ENCODE measurements at regions not wholly inside any gene's neighbourhood (a gene's known extent, or its start where the extent isn't known, plus 50 kb on each side); places are given as distances from the start of the nearest gene placed in this dataset.

GRCh38 chr5:66450988-66451387 lies 145.2 kb upstream of the MAST4 start:
- ATAC-seq (replicated peaks in 1 of 4) = no peak
- DNase-seq = no peak
- H3K27ac ChIP-seq (ENCODE audit: low read length) = no peak overlapping the region
- H3K4me3 Mint-ChIP-seq = no peak overlapping the region
- no CpG with 5 or more reads among the region's 2 CpGs for WGBS (ENCODE audit: insufficient coverage)
- POLR2A ChIA-PET = no interaction called here
- no peaks in the 10 kb centered on the region for H3K4me1 Mint-ChIP-seq
- no peak overlapping the region for H3K4me3 ChIP-seq (ENCODE audit: control insufficient read depth in 1 of 2, extremely low read depth in 1 of 2, low read length in 1 of 2)
- no peaks in the 10 kb centered on the region for H3K4me1 ChIP-seq (ENCODE audit: control insufficient read depth in 1 of 2, extremely low read depth in 1 of 2, insufficient read depth in 2 of 2, low read length in 2 of 2)
- CTCF ChIA-PET = no interaction called here
- H3K9me3 Mint-ChIP-seq = peaks cover 10 to 22% (median 15%) of the 10 kb centered on the region in 3 donors
- no peaks in the 10 kb centered on the region for H3K36me3 ChIP-seq (ENCODE audit: control insufficient read depth in 2 of 2, extremely low read depth in 1 of 2, insufficient read depth in 1 of 2, low read length in 1 of 2)
- peaks cover 0 to 3% of the 10 kb centered on the region in 2 experiments for H3K27me3 ChIP-seq (replicated peaks in 1 of 2; ENCODE audit: control insufficient read depth in 2 of 2, extremely low read depth in 1 of 2, insufficient read depth in 2 of 2, low read length in 1 of 2)
- H3K27me3 Mint-ChIP-seq = peaks cover 5 to 7% of the 10 kb centered on the region in 2 donors
- H3K9me3 ChIP-seq = no peaks in the 10 kb centered on the region
- no peak overlapping the region for H3K27ac Mint-ChIP-seq
- no peaks in the 10 kb centered on the region for H3K36me3 Mint-ChIP-seq

GRCh38 chr5:66452109-66452508 lies 144.1 kb upstream of the MAST4 start:
- H3K4me3 Mint-ChIP-seq = no peak overlapping the region
- Histone ChIP-seq H3K27me3 (replicated peaks in 1 of 2; ENCODE audit: control insufficient read depth in 2 of 2, extremely low read depth in 1 of 2, insufficient read depth in 2 of 2, low read length in 1 of 2) (peaks cover 0 to 3% of the 10 kb centered on the region in 2 experiments), H3K9me3 (no peaks in the 10 kb centered on the region), H3K27ac (ENCODE audit: low read length) (no peak overlapping the region), H3K4me1 (ENCODE audit: control insufficient read depth in 1 of 2, extremely low read depth in 1 of 2, insufficient read depth in 2 of 2, low read length in 2 of 2) (no peaks in the 10 kb centered on the region), H3K4me3 (ENCODE audit: control insufficient read depth in 1 of 2, extremely low read depth in 1 of 2, low read length in 1 of 2) (no peak overlapping the region), H3K36me3 (ENCODE audit: control insufficient read depth in 2 of 2, extremely low read depth in 1 of 2, insufficient read depth in 1 of 2, low read length in 1 of 2) (no peaks in the 10 kb centered on the region)
- no peak overlapping the region for H3K27ac Mint-ChIP-seq
- ATAC-seq (replicated peaks in 1 of 4) (no peak), DNase-seq (no peak)
- POLR2A ChIA-PET = no interaction called here
- WGBS (ENCODE audit: insufficient coverage) = no CpG with 5 or more reads among the region's 1 CpG
- CTCF ChIA-PET = no interaction called here
- peaks cover 0 to 3% (median 0%) of the 10 kb centered on the region in 3 donors for H3K4me1 Mint-ChIP-seq
- peaks cover 10 to 20% (median 14%) of the 10 kb centered on the region in 3 donors for H3K9me3 Mint-ChIP-seq
- H3K27me3 Mint-ChIP-seq = peaks cover 5 to 7% of the 10 kb centered on the region in 2 donors
- no peaks in the 10 kb centered on the region for H3K36me3 Mint-ChIP-seq

DNA sequence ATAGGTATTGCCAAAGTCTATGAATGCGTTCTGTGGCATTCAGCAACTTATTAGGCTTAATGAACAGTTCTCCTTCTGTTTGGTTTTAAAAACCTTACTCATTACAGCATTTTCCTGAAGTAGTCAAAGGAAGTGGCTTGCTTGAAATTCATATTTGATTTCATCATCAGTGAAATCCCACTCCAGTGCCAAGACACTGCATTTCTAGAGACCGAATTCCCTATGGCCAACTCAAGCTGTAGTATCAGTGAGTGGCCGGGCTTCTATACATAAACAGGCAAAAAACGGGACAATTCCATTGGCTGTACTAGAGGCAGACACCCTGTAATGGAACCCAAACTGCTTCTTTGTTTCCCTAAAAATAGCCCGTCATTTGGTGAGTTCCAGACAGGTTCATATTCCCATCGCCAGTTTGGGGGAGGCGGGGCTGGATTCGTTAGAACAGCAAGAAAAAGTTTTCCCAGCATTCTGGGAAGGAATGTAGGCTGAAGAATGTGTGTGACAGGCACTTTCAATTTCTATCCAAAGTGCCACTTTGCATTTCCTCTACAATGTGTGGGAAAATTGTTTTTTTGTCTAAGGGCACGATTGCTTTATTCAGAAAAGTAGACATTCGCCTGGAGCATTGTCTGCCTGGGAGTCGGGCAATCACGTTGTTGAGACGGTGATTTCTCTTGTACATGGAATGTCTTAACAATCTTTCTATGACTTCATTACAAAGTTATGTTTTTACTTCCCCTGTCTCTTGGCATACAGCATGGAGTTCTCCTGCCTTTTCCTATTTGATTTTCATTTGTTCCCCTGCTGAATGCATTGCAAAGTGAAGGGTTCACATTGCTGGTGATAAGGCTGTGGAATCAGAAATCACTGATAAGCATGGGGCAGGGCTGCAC lies 141.8 kb upstream of the MAST4 start:
- no peak overlapping the region for H3K27ac ChIP-seq (ENCODE audit: low read length)
- no peaks in the 10 kb centered on the region for H3K36me3 ChIP-seq (ENCODE audit: control insufficient read depth in 2 of 2, extremely low read depth in 1 of 2, insufficient read depth in 1 of 2, low read length in 1 of 2)
- WGBS (ENCODE audit: insufficient coverage) = 98% methylated on average over 8 of the region's 13 CpGs
- ATAC-seq (replicated peaks in 1 of 4) (no peak), DNase-seq (no peak)
- Mint-ChIP-seq H3K4me1 (peaks cover 0 to 6% (median 0%) of the 10 kb centered on the region in 3 donors), H3K27ac (no peak overlapping the region), H3K27me3 (peaks cover 9 to 12% of the 10 kb centered on the region in 2 donors), H3K36me3 (no peaks in the 10 kb centered on the region), H3K9me3 (peaks cover 0 to 12% (median 0%) of the 10 kb centered on the region in 3 donors), H3K4me3 (no peak overlapping the region)
- ChIA-PET CTCF (no interaction called here), POLR2A (no interaction called here)
- no peaks in the 10 kb centered on the region for H3K9me3 ChIP-seq
- no peak overlapping the region for H3K4me3 ChIP-seq (ENCODE audit: control insufficient read depth in 1 of 2, extremely low read depth in 1 of 2, low read length in 1 of 2)
- no peaks in the 10 kb centered on the region for H3K4me1 ChIP-seq (ENCODE audit: control insufficient read depth in 1 of 2, extremely low read depth in 1 of 2, insufficient read depth in 2 of 2, low read length in 2 of 2)
- H3K27me3 ChIP-seq (replicated peaks in 1 of 2; ENCODE audit: control insufficient read depth in 2 of 2, extremely low read depth in 1 of 2, insufficient read depth in 2 of 2, low read length in 1 of 2) = peaks cover 0 to 3% of the 10 kb centered on the region in 2 experiments

- no peak overlapping the region for H3K4me3 Mint-ChIP-seq
- Histone ChIP-seq H3K9me3 (no peaks in the 10 kb centered on the region), H3K27ac (ENCODE audit: low read length) (no peak overlapping the region), H3K4me1 (ENCODE audit: control insufficient read depth in 1 of 2, extremely low read depth in 1 of 2, insufficient read depth in 2 of 2, low read length in 2 of 2) (no peaks in the 10 kb centered on the region), H3K36me3 (ENCODE audit: control insufficient read depth in 2 of 2, extremely low read depth in 1 of 2, insufficient read depth in 1 of 2, low read length in 1 of 2) (no peaks in the 10 kb centered on the region), H3K4me3 (ENCODE audit: control insufficient read depth in 1 of 2, extremely low read depth in 1 of 2, low read length in 1 of 2) (no peak overlapping the region), H3K27me3 (replicated peaks in 1 of 2; ENCODE audit: control insufficient read depth in 2 of 2, extremely low read depth in 1 of 2, insufficient read depth in 2 of 2, low read length in 1 of 2) (no peaks in the 10 kb centered on the region)
- WGBS (ENCODE audit: insufficient coverage) = no CpG with 5 or more reads among the region's 3 CpGs
- H3K27me3 Mint-ChIP-seq = peaks cover 7 to 17% of the 10 kb centered on the region in 2 donors
- ChIA-PET POLR2A (no interaction called here), CTCF (no interaction called here)
- no peaks in the 10 kb centered on the region for H3K36me3 Mint-ChIP-seq
- no peaks in the 10 kb centered on the region for H3K9me3 Mint-ChIP-seq
- ATAC-seq (replicated peaks in 1 of 4) (no peak), DNase-seq (no peak)
- H3K4me1 Mint-ChIP-seq = peaks cover 0 to 6% (median 0%) of the 10 kb centered on the region in 3 donors
- no peak overlapping the region for H3K27ac Mint-ChIP-seq
Measured at GRCh38 chr5:66459728-66460127, 136.5 kb upstream of the MAST4 start.

DNA sequence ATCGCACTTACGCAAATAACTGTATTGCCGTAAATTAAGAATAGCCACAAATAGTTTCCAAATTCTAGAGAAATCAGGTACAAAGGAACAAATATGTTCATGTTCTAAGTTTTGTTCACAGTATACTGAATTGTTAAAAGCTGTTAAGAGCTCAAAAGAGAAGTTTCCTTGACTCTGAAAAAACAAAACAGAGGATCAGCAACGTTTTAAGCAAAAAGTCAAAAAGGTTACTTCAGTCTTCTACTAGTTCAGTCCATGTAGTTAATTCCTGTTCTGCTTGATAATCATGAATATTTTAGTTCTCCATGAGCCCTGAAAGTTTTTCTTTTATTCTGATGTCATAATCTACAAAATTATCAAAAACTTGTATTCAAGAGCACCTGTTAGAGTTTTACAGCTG lies 128.6 kb upstream of the MAST4 start:
- H3K36me3 ChIP-seq (ENCODE audit: control insufficient read depth in 2 of 2, extremely low read depth in 1 of 2, insufficient read depth in 1 of 2, low read length in 1 of 2) = no peaks in the 10 kb centered on the region
- Mint-ChIP-seq H3K27ac (no peak overlapping the region), H3K36me3 (no peaks in the 10 kb centered on the region), H3K4me1 (no peaks in the 10 kb centered on the region), H3K27me3 (peaks cover 5 to 12% of the 10 kb centered on the region in 2 donors), H3K9me3 (peaks cover 0 to 13% (median 10%) of the 10 kb centered on the region in 3 donors), H3K4me3 (no peak overlapping the region)
- CTCF ChIA-PET = no interaction called here
- H3K9me3 ChIP-seq = no peaks in the 10 kb centered on the region
- no peak for ATAC-seq (replicated peaks in 1 of 4)
- POLR2A ChIA-PET = no interaction called here
- H3K4me1 ChIP-seq (ENCODE audit: control insufficient read depth in 1 of 2, extremely low read depth in 1 of 2, insufficient read depth in 2 of 2, low read length in 2 of 2) = no peaks in the 10 kb centered on the region
- H3K4me3 ChIP-seq (ENCODE audit: control insufficient read depth in 1 of 2, extremely low read depth in 1 of 2, low read length in 1 of 2) = no peak overlapping the region
- H3K27me3 ChIP-seq (replicated peaks in 1 of 2; ENCODE audit: control insufficient read depth in 2 of 2, extremely low read depth in 1 of 2, insufficient read depth in 2 of 2, low read length in 1 of 2) = no peaks in the 10 kb centered on the region
- no peak for DNase-seq
- no peak overlapping the region for H3K27ac ChIP-seq (ENCODE audit: low read length)
- no CpG with 5 or more reads among the region's 4 CpGs for WGBS (ENCODE audit: insufficient coverage)

DNA sequence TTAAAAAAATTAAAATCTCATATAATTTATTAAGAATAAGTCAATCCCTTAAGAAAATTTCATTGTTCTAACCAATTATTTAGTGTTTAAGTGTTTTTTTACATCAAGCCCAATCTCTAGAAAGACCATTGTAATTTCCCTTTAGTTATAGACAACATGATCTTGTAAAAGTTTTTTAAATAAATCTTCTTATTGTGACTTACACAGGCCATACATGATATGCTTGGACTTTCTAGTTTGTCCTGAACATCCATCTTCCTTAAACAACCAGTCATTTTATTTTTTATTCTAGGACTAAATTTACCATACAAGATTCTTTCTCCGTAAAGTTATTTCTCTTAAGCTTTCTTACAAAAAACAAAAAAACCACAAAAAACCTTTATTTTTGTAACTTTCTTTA lies 126.5 kb upstream of the MAST4 start:
- H3K27ac Mint-ChIP-seq = no peak overlapping the region
- H3K36me3 Mint-ChIP-seq = no peaks in the 10 kb centered on the region
- H3K27ac ChIP-seq (ENCODE audit: low read length) = no peak overlapping the region
- no peak overlapping the region for H3K4me3 Mint-ChIP-seq
- ATAC-seq (replicated peaks in 1 of 4) = no peak
- H3K36me3 ChIP-seq (ENCODE audit: control insufficient read depth in 2 of 2, extremely low read depth in 1 of 2, insufficient read depth in 1 of 2, low read length in 1 of 2) = no peaks in the 10 kb centered on the region
- no peak overlapping the region for H3K4me3 ChIP-seq (ENCODE audit: control insufficient read depth in 1 of 2, extremely low read depth in 1 of 2, low read length in 1 of 2)
- H3K4me1 Mint-ChIP-seq = no peaks in the 10 kb centered on the region
- peaks cover 0 to 13% (median 10%) of the 10 kb centered on the region in 3 donors for H3K9me3 Mint-ChIP-seq
- H3K27me3 Mint-ChIP-seq = peaks cover 0 to 4% of the 10 kb centered on the region in 2 donors
- WGBS (ENCODE audit: insufficient coverage) = no CpG with 5 or more reads among the region's 1 CpG
- CTCF ChIA-PET = no interaction called here
- no peaks in the 10 kb centered on the region for H3K4me1 ChIP-seq (ENCODE audit: control insufficient read depth in 1 of 2, extremely low read depth in 1 of 2, insufficient read depth in 2 of 2, low read length in 2 of 2)
- no peaks in the 10 kb centered on the region for H3K27me3 ChIP-seq (replicated peaks in 1 of 2; ENCODE audit: control insufficient read depth in 2 of 2, extremely low read depth in 1 of 2, insufficient read depth in 2 of 2, low read length in 1 of 2)
- POLR2A ChIA-PET = no interaction called here
- no peak for DNase-seq
- H3K9me3 ChIP-seq = no peaks in the 10 kb centered on the region
